Stomach (tissue), 4 donors: ENCODE measurements at regions not wholly inside any gene's neighbourhood (a gene's known extent, or its start where the extent isn't known, plus 50 kb on each side); places are given as distances from the start of the nearest gene placed in this dataset.

Experiments
- POLR2A ChIP-seq, 4 donors: fragments of 450-650 bp; IDR thresholded peaks; one replicate each; pipeline ENCODE4 v1.6.1; 2016; ENCODE audit warnings: antibody characterized with exemption in 4 of 4, control low read depth in 2 of 4, mild to moderate bottlenecking in 1 of 4, moderate library complexity in 1 of 4
- POLR2AphosphoS5 ChIP-seq, 3 donors: sonication (generic); formaldehyde crosslinking; IDR thresholded peaks; one replicate each; pipeline ENCODE4 v1.6.1; 2016; ENCODE audit warnings: antibody characterized with exemption in 3 of 3

DNA sequence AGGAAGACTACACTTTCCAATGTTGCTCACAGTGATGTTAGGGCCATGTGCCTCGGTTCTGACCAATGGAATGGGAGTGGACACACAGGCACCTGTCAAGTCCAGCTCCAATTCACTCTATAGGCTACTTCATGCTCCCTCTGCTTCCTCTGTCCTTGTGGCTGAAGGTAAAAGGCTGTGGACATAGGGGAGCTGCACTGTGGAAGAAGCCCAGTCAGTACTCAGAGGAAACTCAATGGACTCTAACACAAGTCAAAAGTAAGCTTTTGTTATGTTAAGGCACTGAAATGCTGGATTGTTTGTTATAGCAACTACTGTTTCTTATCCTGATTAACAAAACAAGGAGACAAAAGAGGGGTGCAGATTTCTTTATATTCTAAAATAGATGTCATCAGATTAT lies 278.2 kb downstream of the BCL11B start:
- TF ChIP-seq POLR2AphosphoS5 (IDR thresholded peaks at IDR 0.05) (no peak), POLR2A (IDR thresholded peaks at IDR 0.05) (no peak)
